ENCODE measurements at regions not wholly inside any gene's neighbourhood (a gene's known extent, or its start where the extent isn't known, plus 50 kb on each side); places are given as distances from the start of the nearest gene placed in this dataset.

- no peaks in the 10 kb centered on the region for H3K9me3 ChIP-seq (ENCODE audit: control insufficient read depth, low read depth, low read length)
- H3K4me1 ChIP-seq (ENCODE audit: control insufficient read depth, low read depth, low read length) = peaks cover 4% of the 10 kb centered on the region
- H3K36me3 ChIP-seq (ENCODE audit: control insufficient read depth, low read depth, low read length) = no peaks in the 10 kb centered on the region
- H3K27ac ChIP-seq (ENCODE audit: low read length) = no peak overlapping the region
- no peak overlapping the region for H3K9ac ChIP-seq (ENCODE audit: low read length)
- peaks cover 8% of the 10 kb centered on the region for H3K27me3 ChIP-seq (ENCODE audit: control insufficient read depth, insufficient read depth, low read length)
- H3K4me3 ChIP-seq (ENCODE audit: low read length) = no peak overlapping the region
Measured at GRCh38 chr9:23319092-23319491, 506.9 kb downstream of the ELAVL2 start.

- Histone ChIP-seq H3K9ac (ENCODE audit: low read length) (no peak overlapping the region), H3K27ac (ENCODE audit: low read length) (no peak overlapping the region), H3K4me1 (ENCODE audit: control insufficient read depth, low read depth, low read length) (peaks cover 3% of the 10 kb centered on the region), H3K4me3 (ENCODE audit: low read length) (no peak overlapping the region), H3K36me3 (ENCODE audit: control insufficient read depth, low read depth, low read length) (no peaks in the 10 kb centered on the region), H3K27me3 (ENCODE audit: control insufficient read depth, insufficient read depth, low read length) (peaks cover 17% of the 10 kb centered on the region), H3K9me3 (ENCODE audit: control insufficient read depth, low read depth, low read length) (no peaks in the 10 kb centered on the region)
Measured at GRCh38 chr9:23321049-23321448, 505.0 kb downstream of the ELAVL2 start.

DNA sequence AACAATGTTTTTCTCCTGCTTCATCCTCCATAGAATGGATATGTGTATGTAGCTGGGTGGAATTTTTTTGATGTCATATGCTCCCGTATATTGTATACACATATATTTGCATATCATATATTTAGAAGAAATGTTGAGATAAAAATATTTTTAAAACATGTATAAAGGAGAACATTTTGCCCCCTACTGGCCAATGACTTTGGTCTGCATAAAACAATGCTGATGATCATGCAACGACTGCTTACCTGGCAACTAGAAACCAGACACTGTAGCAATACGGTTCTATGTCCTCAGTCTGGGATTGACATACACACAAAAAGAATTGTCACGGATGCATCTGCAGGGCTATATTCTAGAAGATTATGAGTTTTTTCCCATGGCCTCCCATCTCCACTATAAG, 503.6 kb downstream of the ELAVL2 start:
- Histone ChIP-seq H3K9me3 (ENCODE audit: control insufficient read depth, low read depth, low read length) (no peaks in the 10 kb centered on the region), H3K4me3 (ENCODE audit: low read length) (no peak overlapping the region), H3K4me1 (ENCODE audit: control insufficient read depth, low read depth, low read length) (peaks cover 3% of the 10 kb centered on the region)

GRCh38 chr9:23324511-23324910, 501.5 kb downstream of the ELAVL2 start:
- no peaks in the 10 kb centered on the region for H3K36me3 ChIP-seq (ENCODE audit: control insufficient read depth, low read depth, low read length)

More for the DNA sequence above, 503.6 kb downstream of the ELAVL2 start:
- Histone ChIP-seq H3K27me3 (ENCODE audit: control insufficient read depth, insufficient read depth, low read length) (peaks cover 17% of the 10 kb centered on the region), H3K36me3 (ENCODE audit: control insufficient read depth, low read depth, low read length) (no peaks in the 10 kb centered on the region), H3K27ac (ENCODE audit: low read length) (no peak overlapping the region), H3K9ac (ENCODE audit: low read length) (no peak overlapping the region)

GRCh38 chr9:23326597-23326996, 499.4 kb downstream of the ELAVL2 start:
- H3K9me3 ChIP-seq (ENCODE audit: control insufficient read depth, low read depth, low read length) = no peaks in the 10 kb centered on the region
- H3K4me3 ChIP-seq (ENCODE audit: low read length) = no peak overlapping the region
- no peaks in the 10 kb centered on the region for H3K36me3 ChIP-seq (ENCODE audit: control insufficient read depth, low read depth, low read length)
- H3K27ac ChIP-seq (ENCODE audit: low read length) = no peak overlapping the region
- H3K27me3 ChIP-seq (ENCODE audit: control insufficient read depth, insufficient read depth, low read length) = peaks cover 17% of the 10 kb centered on the region
- peaks cover 3% of the 10 kb centered on the region for H3K4me1 ChIP-seq (ENCODE audit: control insufficient read depth, low read depth, low read length)
- no peak overlapping the region for H3K9ac ChIP-seq (ENCODE audit: low read length)

More at GRCh38 chr9:23324511-23324910, 501.5 kb downstream of the ELAVL2 start:
- Histone ChIP-seq H3K27ac (ENCODE audit: low read length) (no peak overlapping the region), H3K9me3 (ENCODE audit: control insufficient read depth, low read depth, low read length) (no peaks in the 10 kb centered on the region), H3K9ac (ENCODE audit: low read length) (no peak overlapping the region), H3K4me1 (ENCODE audit: control insufficient read depth, low read depth, low read length) (peaks cover 3% of the 10 kb centered on the region), H3K4me3 (ENCODE audit: low read length) (no peak overlapping the region), H3K27me3 (ENCODE audit: control insufficient read depth, insufficient read depth, low read length) (peaks cover 17% of the 10 kb centered on the region)

DNA sequence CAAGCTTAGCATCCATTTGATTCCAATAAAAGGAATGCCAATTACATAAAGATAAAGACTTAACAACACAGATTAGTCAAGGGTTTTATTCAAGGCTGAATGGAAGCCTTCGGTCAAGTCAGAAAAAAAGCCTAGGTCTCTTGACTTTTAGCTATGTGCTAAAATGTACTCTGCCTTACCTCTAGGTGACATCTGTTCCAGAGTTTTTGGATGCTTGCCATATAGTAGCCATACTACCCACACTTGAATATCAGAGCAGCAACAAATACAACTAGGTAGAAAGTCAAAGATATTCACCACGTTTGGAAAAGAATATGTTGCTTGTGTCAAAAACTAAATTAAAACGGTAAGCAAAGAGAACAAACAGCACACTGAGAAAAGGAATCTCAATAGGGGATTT, 484.7 kb downstream of the ELAVL2 start:
- H3K9ac ChIP-seq (ENCODE audit: low read length) = no peak overlapping the region
- H3K36me3 ChIP-seq (ENCODE audit: control insufficient read depth, low read depth, low read length) = no peaks in the 10 kb centered on the region
- no peak overlapping the region for H3K4me3 ChIP-seq (ENCODE audit: low read length)

DNA sequence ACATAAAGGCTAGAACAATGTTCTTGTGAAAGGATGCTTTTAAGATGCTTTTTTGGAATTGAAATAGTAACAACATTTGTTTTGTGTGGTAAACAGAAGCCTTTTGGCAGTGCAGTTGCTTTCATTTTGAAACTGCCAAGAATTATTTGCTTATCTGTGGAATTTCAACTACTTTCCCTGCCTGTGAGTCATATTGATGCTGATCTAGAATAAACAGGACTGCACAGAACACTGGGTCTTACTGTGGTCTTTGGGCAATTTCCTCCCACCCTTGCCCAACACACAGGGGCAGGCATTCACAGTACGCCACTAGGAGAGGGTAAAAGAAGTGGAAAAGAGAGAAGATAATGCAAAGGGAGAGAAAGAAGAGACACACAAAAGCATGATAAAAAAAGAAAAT, 483.7 kb downstream of the ELAVL2 start:
- Histone ChIP-seq H3K4me3 (ENCODE audit: low read length) (no peak overlapping the region), H3K36me3 (ENCODE audit: control insufficient read depth, low read depth, low read length) (no peaks in the 10 kb centered on the region), H3K27me3 (ENCODE audit: control insufficient read depth, insufficient read depth, low read length) (no peaks in the 10 kb centered on the region), H3K9ac (ENCODE audit: low read length) (no peak overlapping the region), H3K4me1 (ENCODE audit: control insufficient read depth, low read depth, low read length) (no peaks in the 10 kb centered on the region), H3K9me3 (ENCODE audit: control insufficient read depth, low read depth, low read length) (no peaks in the 10 kb centered on the region), H3K27ac (ENCODE audit: low read length) (no peak overlapping the region)

More for the DNA sequence above, 484.7 kb downstream of the ELAVL2 start:
- Histone ChIP-seq H3K9me3 (ENCODE audit: control insufficient read depth, low read depth, low read length) (no peaks in the 10 kb centered on the region), H3K27ac (ENCODE audit: low read length) (no peak overlapping the region), H3K4me1 (ENCODE audit: control insufficient read depth, low read depth, low read length) (no peaks in the 10 kb centered on the region), H3K27me3 (ENCODE audit: control insufficient read depth, insufficient read depth, low read length) (no peaks in the 10 kb centered on the region)

GRCh38 chr9:23343226-23343625, 482.8 kb downstream of the ELAVL2 start:
- Histone ChIP-seq H3K27ac (ENCODE audit: low read length) (no peak overlapping the region), H3K4me3 (ENCODE audit: low read length) (no peak overlapping the region), H3K27me3 (ENCODE audit: control insufficient read depth, insufficient read depth, low read length) (no peaks in the 10 kb centered on the region)

DNA sequence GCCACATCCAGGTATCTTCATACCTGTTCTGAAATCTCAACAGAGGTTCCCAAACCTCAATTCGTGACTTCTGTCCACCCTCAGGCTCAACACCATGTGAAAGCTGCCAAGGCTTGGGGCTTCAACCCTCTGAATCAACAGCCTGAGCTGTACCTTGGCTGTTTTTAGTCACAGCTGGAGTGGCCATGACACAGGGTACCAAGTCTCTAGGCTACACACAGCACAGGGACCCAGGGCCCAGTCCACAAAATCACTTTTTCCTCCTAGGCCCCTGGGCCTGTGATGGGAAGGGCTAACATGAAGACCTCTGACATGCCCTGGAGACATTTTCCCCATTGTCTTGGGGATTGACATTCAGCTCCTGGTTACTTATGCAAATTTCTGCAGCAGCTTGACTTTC, 464.9 kb downstream of the ELAVL2 start:
- H3K9ac ChIP-seq (ENCODE audit: low read length) = no peak overlapping the region
- no peak overlapping the region for H3K4me3 ChIP-seq (ENCODE audit: low read length)
- no peak overlapping the region for H3K27ac ChIP-seq (ENCODE audit: low read length)
- no peaks in the 10 kb centered on the region for H3K36me3 ChIP-seq (ENCODE audit: control insufficient read depth, low read depth, low read length)
- no peaks in the 10 kb centered on the region for H3K4me1 ChIP-seq (ENCODE audit: control insufficient read depth, low read depth, low read length)
- no peaks in the 10 kb centered on the region for H3K27me3 ChIP-seq (ENCODE audit: control insufficient read depth, insufficient read depth, low read length)
- peaks cover 11% of the 10 kb centered on the region for H3K9me3 ChIP-seq (ENCODE audit: control insufficient read depth, low read depth, low read length)

More at GRCh38 chr9:23343226-23343625, 482.8 kb downstream of the ELAVL2 start:
- Histone ChIP-seq H3K4me1 (ENCODE audit: control insufficient read depth, low read depth, low read length) (no peaks in the 10 kb centered on the region), H3K9me3 (ENCODE audit: control insufficient read depth, low read depth, low read length) (no peaks in the 10 kb centered on the region), H3K9ac (ENCODE audit: low read length) (no peak overlapping the region), H3K36me3 (ENCODE audit: control insufficient read depth, low read depth, low read length) (no peaks in the 10 kb centered on the region)

DNA sequence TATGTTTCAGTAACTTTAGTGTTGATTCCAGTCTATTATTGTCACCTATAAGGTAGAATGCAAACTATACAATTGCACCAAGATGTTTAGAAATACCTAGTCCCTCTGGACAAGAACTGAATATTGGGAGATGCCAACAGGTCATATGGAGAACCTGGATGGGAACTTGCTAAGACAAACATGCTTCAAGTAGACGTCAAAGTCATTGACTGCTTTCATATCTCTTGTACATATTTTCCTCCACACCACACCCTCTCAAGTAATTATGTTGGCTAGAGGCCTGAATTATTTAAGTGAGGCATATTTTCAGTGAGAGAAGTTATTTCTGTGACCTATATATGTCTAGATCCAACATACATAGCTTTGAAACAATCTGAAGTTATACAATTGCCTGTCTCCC, 453.3 kb downstream of the ELAVL2 start:
- Histone ChIP-seq H3K4me3 (ENCODE audit: low read length) (no peak overlapping the region), H3K27ac (ENCODE audit: low read length) (no peak overlapping the region), H3K9me3 (ENCODE audit: control insufficient read depth, low read depth, low read length) (no peaks in the 10 kb centered on the region), H3K27me3 (ENCODE audit: control insufficient read depth, insufficient read depth, low read length) (no peaks in the 10 kb centered on the region), H3K9ac (ENCODE audit: low read length) (no peak overlapping the region), H3K36me3 (ENCODE audit: control insufficient read depth, low read depth, low read length) (no peaks in the 10 kb centered on the region), H3K4me1 (ENCODE audit: control insufficient read depth, low read depth, low read length) (no peaks in the 10 kb centered on the region)

DNA sequence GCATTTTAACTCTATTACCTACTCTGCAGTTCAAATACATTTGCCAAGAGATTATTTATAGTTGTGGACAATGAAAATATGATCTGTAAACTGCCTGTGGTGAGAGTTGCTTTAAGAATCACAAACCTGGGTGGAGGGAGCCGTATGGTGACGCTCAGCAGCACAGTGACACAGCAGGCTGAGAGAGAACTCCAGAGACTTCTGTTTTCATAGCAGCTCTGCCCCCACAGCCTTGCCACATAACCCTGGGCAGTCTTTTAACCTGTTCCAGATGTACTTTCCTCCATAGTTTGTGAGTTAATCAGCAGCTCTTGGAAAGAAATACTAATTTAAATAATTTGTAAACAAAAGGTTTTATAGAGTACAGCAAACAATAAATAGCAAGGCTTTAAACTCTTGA, 450.5 kb downstream of the ELAVL2 start:
- Histone ChIP-seq H3K27me3 (ENCODE audit: control insufficient read depth, insufficient read depth, low read length) (no peaks in the 10 kb centered on the region), H3K9me3 (ENCODE audit: control insufficient read depth, low read depth, low read length) (no peaks in the 10 kb centered on the region), H3K36me3 (ENCODE audit: control insufficient read depth, low read depth, low read length) (no peaks in the 10 kb centered on the region), H3K4me3 (ENCODE audit: low read length) (no peak overlapping the region), H3K27ac (ENCODE audit: low read length) (no peak overlapping the region), H3K4me1 (ENCODE audit: control insufficient read depth, low read depth, low read length) (no peaks in the 10 kb centered on the region), H3K9ac (ENCODE audit: low read length) (no peak overlapping the region)

- no peak overlapping the region for H3K9ac ChIP-seq (ENCODE audit: low read length)
- no peaks in the 10 kb centered on the region for H3K36me3 ChIP-seq (ENCODE audit: control insufficient read depth, low read depth, low read length)
- no peaks in the 10 kb centered on the region for H3K4me1 ChIP-seq (ENCODE audit: control insufficient read depth, low read depth, low read length)
- H3K4me3 ChIP-seq (ENCODE audit: low read length) = no peak overlapping the region
- no peaks in the 10 kb centered on the region for H3K9me3 ChIP-seq (ENCODE audit: control insufficient read depth, low read depth, low read length)
- H3K27ac ChIP-seq (ENCODE audit: low read length) = no peak overlapping the region
- H3K27me3 ChIP-seq (ENCODE audit: control insufficient read depth, insufficient read depth, low read length) = no peaks in the 10 kb centered on the region
Measured at GRCh38 chr9:23379842-23380241, 446.2 kb downstream of the ELAVL2 start.
